ENCODE measurements at regions not wholly inside any gene's neighbourhood (a gene's known extent, or its start where the extent isn't known, plus 50 kb on each side); places are given as distances from the start of the nearest gene placed in this dataset.

DNA sequence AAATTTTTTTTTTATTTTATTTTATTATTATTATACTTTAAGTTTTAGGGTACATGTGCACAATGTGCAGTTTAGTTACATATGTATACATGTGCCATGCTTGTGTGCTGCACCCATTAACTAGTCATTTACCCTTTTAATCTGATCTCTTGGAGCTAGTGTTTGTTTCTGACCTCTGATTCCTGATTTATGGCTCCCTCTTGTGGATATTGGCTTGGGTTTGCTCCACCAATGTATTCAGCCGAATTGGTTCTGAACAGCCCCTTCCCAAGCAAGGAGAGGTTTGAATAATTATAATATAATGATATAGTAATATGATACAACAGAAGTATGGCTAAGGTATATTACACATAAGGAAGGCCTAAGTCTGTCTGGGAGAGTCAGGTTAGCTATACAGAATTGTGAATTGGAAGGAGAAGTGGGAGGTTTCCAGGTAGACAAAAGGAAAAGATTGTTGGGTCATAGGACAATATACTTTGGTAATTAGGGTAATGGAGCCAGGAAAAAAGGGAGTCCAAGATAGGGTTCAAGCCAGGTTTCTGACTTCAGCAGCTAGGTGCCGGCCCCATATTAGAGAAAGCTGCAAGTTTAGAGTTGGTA, 53.1 kb upstream of the HMCN1 start:
- H3K4me1 ChIP-seq, result peaks cover 0 to 5% of the 10 kb centered on the region in 2 donors
- H3K4me3 ChIP-seq, result no peak overlapping the region
- no peak overlapping the region for H3K27ac ChIP-seq
- no peaks in the 10 kb centered on the region for H3K9me3 ChIP-seq
- TF ChIP-seq, protein P1, sequence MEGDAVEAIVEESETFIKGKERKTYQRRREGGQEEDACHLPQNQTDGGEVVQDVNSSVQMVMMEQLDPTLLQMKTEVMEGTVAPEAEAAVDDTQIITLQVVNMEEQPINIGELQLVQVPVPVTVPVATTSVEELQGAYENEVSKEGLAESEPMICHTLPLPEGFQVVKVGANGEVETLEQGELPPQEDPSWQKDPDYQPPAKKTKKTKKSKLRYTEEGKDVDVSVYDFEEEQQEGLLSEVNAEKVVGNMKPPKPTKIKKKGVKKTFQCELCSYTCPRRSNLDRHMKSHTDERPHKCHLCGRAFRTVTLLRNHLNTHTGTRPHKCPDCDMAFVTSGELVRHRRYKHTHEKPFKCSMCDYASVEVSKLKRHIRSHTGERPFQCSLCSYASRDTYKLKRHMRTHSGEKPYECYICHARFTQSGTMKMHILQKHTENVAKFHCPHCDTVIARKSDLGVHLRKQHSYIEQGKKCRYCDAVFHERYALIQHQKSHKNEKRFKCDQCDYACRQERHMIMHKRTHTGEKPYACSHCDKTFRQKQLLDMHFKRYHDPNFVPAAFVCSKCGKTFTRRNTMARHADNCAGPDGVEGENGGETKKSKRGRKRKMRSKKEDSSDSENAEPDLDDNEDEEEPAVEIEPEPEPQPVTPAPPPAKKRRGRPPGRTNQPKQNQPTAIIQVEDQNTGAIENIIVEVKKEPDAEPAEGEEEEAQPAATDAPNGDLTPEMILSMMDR (IDR thresholded peaks at IDR 0.05 in 4 of 5, conservative IDR thresholded peaks at IDR 0.05 in 1 of 5), result peak; percentile 13 to 48 (median 23)
- TF ChIP-seq POLR2A (IDR thresholded peaks at IDR 0.05), result no peak
- ATAC-seq (peak in 1 of 2 donors; percentile 67), DNase-seq (no peak)
- intact Hi-C loops (cut with DNase I; ENCODE audit: low total_unique reads) (no loop called here), in situ Hi-C loops (cut with MboI; ENCODE audit: low sequenced_read_pairs in 4 of 4) (loop anchor here in 2 of 4 donors (25.0 kb wide), 1 partner anchor 444 kb away; no protein-coding TSS in a partner anchor)
- H3K36me3 ChIP-seq, result no peaks in the 10 kb centered on the region
- no peaks in the 10 kb centered on the region for H3K27me3 ChIP-seq

DNA sequence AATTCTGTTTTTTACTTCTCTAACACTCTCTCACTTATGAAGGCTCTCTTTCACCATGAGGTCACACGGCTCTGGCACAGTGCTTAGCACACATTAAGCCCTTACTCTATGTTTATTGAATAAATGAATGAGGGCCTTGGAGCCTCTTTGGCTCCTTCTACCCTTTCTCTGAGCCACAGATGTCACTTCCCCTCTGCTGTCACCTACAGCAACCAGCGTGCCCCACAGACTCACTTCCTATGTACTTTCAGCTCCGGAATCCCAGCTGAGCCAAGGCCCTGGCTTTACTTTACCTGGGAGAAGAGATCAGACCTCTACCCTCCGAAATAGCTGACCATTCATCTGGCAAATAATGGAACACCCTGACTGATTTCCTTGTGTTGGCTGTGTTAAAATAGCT, 53.7 kb upstream of the HMCN1 start:
- Histone ChIP-seq H3K27me3 (no peaks in the 10 kb centered on the region), H3K9me3 (no peaks in the 10 kb centered on the region), H3K27ac (peak overlapping the region in 3 of 4 donors; percentile 29 to 59 (median 30)), H3K36me3 (no peaks in the 10 kb centered on the region), H3K4me3 (no peak overlapping the region), H3K4me1 (peaks cover 0 to 5% of the 10 kb centered on the region in 2 donors)
- in situ Hi-C loops (cut with MboI; ENCODE audit: low sequenced_read_pairs in 4 of 4) (loop anchor here in 2 of 4 donors (25.0 kb wide), 1 partner anchor 443 kb away; no protein-coding TSS in a partner anchor), intact Hi-C loops (cut with DNase I; ENCODE audit: low total_unique reads) (no loop called here)
- no peak for ATAC-seq
- TF ChIP-seq, protein P1 (IDR thresholded peaks at IDR 0.05 in 4 of 5, conservative IDR thresholded peaks at IDR 0.05 in 1 of 5), result no peak
- no peak for TF ChIP-seq POLR2A (IDR thresholded peaks at IDR 0.05)
- no peak for DNase-seq

DNA sequence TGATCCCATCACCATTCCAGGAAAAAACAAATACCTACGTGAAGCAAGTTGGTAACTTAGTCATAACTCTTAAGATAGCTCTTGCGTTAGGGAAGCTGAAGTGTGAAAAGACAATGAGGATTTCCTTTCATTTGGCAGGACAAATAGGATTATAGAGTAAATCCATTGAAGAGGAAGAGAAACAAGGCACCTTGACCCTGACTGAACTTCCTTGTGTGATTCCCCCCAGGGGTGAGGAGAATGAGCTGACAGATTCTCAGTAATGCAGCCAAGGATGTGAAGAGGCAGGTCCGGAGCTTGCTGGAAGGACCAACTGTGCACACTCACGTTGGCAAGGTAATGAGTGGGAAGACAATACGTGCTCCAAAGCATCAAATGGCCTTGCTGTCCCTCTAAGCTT, 55.0 kb upstream of the HMCN1 start:
- Histone ChIP-seq H3K27me3 (no peaks in the 10 kb centered on the region), H3K36me3 (no peaks in the 10 kb centered on the region), H3K9me3 (no peaks in the 10 kb centered on the region), H3K4me1 (peaks cover 0 to 5% of the 10 kb centered on the region in 2 donors), H3K27ac (peak overlapping the region in 2 of 4 donors; percentile 29 to 30), H3K4me3 (no peak overlapping the region)
- in situ Hi-C loops (cut with MboI; ENCODE audit: low sequenced_read_pairs in 4 of 4), result loop anchor here in 2 of 4 donors (25.0 kb wide), 1 partner anchor 442 kb away; no protein-coding TSS in a partner anchor
- TF ChIP-seq POLR2A (IDR thresholded peaks at IDR 0.05), result no peak
- TF ChIP-seq, protein P1 (IDR thresholded peaks at IDR 0.05 in 4 of 5, conservative IDR thresholded peaks at IDR 0.05 in 1 of 5), result no peak
- DNase-seq (no peak), ATAC-seq (peak; percentile 56 to 72)
- intact Hi-C loops (cut with DNase I; ENCODE audit: low total_unique reads), result loop anchor here (10.0 kb wide), 2 partner anchors 254 to 364 kb away; partner anchors contain the start of gene IVNS1ABP

DNA sequence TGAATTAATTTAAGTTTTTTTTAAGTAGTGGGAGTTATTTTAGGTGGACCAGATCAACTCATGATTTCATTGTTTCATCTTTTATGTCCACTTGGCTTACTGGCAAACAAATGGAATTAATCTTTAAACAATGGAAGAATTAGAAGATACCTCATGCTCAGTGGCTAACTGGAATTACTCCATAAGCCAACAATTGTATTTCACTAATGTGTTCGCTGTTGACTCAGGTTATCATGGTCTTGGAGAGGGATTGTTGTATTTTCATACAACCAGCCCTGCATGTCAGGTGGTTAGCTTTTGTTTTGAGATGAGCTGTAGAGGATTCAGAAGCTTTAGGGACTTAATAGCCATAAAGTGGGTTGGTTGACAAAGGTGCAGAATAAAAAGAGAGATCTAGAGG, 57.2 kb upstream of the HMCN1 start:
- no peak for TF ChIP-seq POLR2A (IDR thresholded peaks at IDR 0.05)
- TF ChIP-seq, protein P1 (IDR thresholded peaks at IDR 0.05 in 4 of 5, conservative IDR thresholded peaks at IDR 0.05 in 1 of 5), result no peak
- H3K27ac ChIP-seq, result no peak overlapping the region
- no peak overlapping the region for H3K4me3 ChIP-seq
- ATAC-seq (no peak), DNase-seq (no peak)
- no peaks in the 10 kb centered on the region for H3K27me3 ChIP-seq
- in situ Hi-C loops (cut with MboI; ENCODE audit: low sequenced_read_pairs in 4 of 4) (loop anchor here in 2 of 4 donors (25.0 kb wide), 1 partner anchor 440 kb away; no protein-coding TSS in a partner anchor), intact Hi-C loops (cut with DNase I; ENCODE audit: low total_unique reads) (loop anchor here (10.0 kb wide), 2 partner anchors 252 to 362 kb away; partner anchors contain the start of gene IVNS1ABP)
- no peaks in the 10 kb centered on the region for H3K9me3 ChIP-seq
- peaks cover 0 to 10% of the 10 kb centered on the region in 2 donors for H3K4me1 ChIP-seq
- no peaks in the 10 kb centered on the region for H3K36me3 ChIP-seq
